CD4-positive, alpha-beta memory T cell (primary cell): ENCODE measurements at regions not wholly inside any gene's neighbourhood (a gene's known extent, or its start where the extent isn't known, plus 50 kb on each side); places are given as distances from the start of the nearest gene placed in this dataset.

ENCODE experiments used
- CTCF ChIA-PET: fragments of 350-600 bp; sonication (Branson Sonifier 250); formaldehyde crosslinking; loops from one replicate; lab custom pipeline; 2021; ENCODE audit warnings: inconsistent platforms; ENCODE audit not compliant: partially characterized antibody; lab: Charles Lee
- POLR2A ChIA-PET: fragments of 350-600 bp; sonication (Branson Sonifier 250); formaldehyde crosslinking; loops from one replicate; lab custom pipeline; 2021; ENCODE audit not compliant: partially characterized antibody; lab: Charles Lee
- DNase-seq, 5 donors: peaks; one replicate each; pipeline versions ENCODE4 v3.0.0 to v3.0.0-alpha.2; 2020 to 2022; ENCODE audit warnings: mixed read lengths in 1 of 5
- H3K27ac ChIP-seq: one replicate; pipeline ENCODE4 v1.7.0; 2013; ENCODE audit warnings: low read depth, low read length
- H3K27me3 ChIP-seq: 2 replicates; pipeline ENCODE4 v1.7.0; 2013; ENCODE audit warnings: mild to moderate bottlenecking, low read length, moderate library complexity; ENCODE audit not compliant: insufficient read depth
- H3K36me3 ChIP-seq: 2 replicates; pipeline ENCODE4 v1.7.0; 2013; ENCODE audit warnings: mild to moderate bottlenecking, low read length, moderate library complexity; ENCODE audit not compliant: insufficient read depth
- H3K4me1 ChIP-seq: 2 replicates; pipeline ENCODE4 v1.7.0; 2013; ENCODE audit warnings: mild to moderate bottlenecking, low read length, moderate library complexity; ENCODE audit not compliant: insufficient read depth
- H3K4me3 ChIP-seq, 2 donors: one replicate each; pipeline ENCODE4 v1.7.0; 2013; ENCODE audit warnings: low read length in 2 of 2, mild to moderate bottlenecking in 1 of 2
- H3K9me3 ChIP-seq, 2 donors: one replicate each; pipeline ENCODE4 v1.7.0; 2013; ENCODE audit warnings: low read length in 2 of 2, control low read depth in 1 of 2; ENCODE audit not compliant: control insufficient read depth in 1 of 2
- H3K27ac Mint-ChIP-seq, 7 donors: one replicate each; pipeline ENCODE4 v1.8.0; 2020 to 2021; ENCODE audit warnings: mixed read lengths in 7 of 7, mild to moderate bottlenecking in 6 of 7, inconsistent platforms in 3 of 7, moderate library complexity in 3 of 7
- H3K27me3 Mint-ChIP-seq, 2 donors: one replicate each; pipeline ENCODE4 v1.8.0; 2020 to 2021; ENCODE audit warnings: mixed read lengths in 2 of 2
- H3K36me3 Mint-ChIP-seq, 2 donors: one replicate each; pipeline ENCODE4 v1.8.0; 2020 to 2021; ENCODE audit warnings: mixed read lengths in 2 of 2, inconsistent platforms in 1 of 2, mild to moderate bottlenecking in 1 of 2
- H3K4me1 Mint-ChIP-seq, 4 donors: one replicate each; pipeline ENCODE4 v1.8.0; 2020 to 2021; ENCODE audit warnings: mixed read lengths in 4 of 4, mild to moderate bottlenecking in 1 of 4
- H3K4me3 Mint-ChIP-seq, 8 donors: one replicate each; pipeline ENCODE4 v1.8.0; 2020 to 2021; ENCODE audit warnings: mixed read lengths in 8 of 8, mild to moderate bottlenecking in 7 of 8, moderate library complexity in 6 of 8, inconsistent platforms in 3 of 8
- H3K9me3 Mint-ChIP-seq, 8 donors: one replicate each; pipeline ENCODE4 v1.8.0; 2020 to 2021; ENCODE audit warnings: mixed read lengths in 8 of 8, mild to moderate bottlenecking in 5 of 8, inconsistent platforms in 3 of 8, moderate library complexity in 1 of 8
- intact Hi-C: fragments of 100-400 bp; cut with micrococcal nuclease; formaldehyde crosslinking; loops from one replicate; pipeline ENCODE4 v1.15.1; 2023

GRCh38 chr20:10828180-10828579, 154.4 kb upstream of the JAG1 start:
- H3K4me3 Mint-ChIP-seq: no peak overlapping the region
- H3K36me3 Mint-ChIP-seq: no peaks in the 10 kb centered on the region
- no peak overlapping the region for H3K27ac Mint-ChIP-seq
- POLR2A ChIA-PET: no interaction called here
- CTCF ChIA-PET: no interaction called here
- DNase-seq: no peak
- no peak overlapping the region for H3K4me3 ChIP-seq
- no peaks in the 10 kb centered on the region for H3K4me1 Mint-ChIP-seq
- no peak overlapping the region for H3K27ac ChIP-seq
- peaks cover 2% of the 10 kb centered on the region in 2 donors for H3K27me3 Mint-ChIP-seq
- no peaks in the 10 kb centered on the region for H3K27me3 ChIP-seq
- intact Hi-C loops: no loop called here
- no peaks in the 10 kb centered on the region for H3K4me1 ChIP-seq
- H3K36me3 ChIP-seq: no peaks in the 10 kb centered on the region
- no peaks in the 10 kb centered on the region for H3K9me3 ChIP-seq
- H3K9me3 Mint-ChIP-seq: peaks cover 0 to 4% (median 0%) of the 10 kb centered on the region in 8 donors

DNA sequence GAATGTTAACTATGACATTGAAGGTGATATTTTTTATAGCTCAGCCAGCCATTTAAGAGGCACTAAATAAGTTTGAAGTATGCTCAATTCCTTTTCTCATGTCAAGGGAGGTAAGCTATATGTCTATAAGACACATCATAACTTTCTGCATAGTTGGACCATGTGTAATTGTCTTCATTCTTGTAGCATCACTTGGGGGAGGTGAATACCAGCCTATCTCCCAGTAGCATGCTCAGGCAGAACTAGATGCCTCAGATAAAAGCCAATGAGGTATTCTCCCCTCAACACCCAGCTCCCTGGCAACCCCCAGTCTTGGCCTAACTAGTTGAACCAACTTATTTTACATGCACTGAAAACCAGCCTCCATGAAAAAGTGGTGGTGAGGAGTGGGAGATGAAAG, 158.3 kb upstream of the JAG1 start:
- Mint-ChIP-seq H3K36me3 (no peaks in the 10 kb centered on the region), H3K4me1 (no peaks in the 10 kb centered on the region), H3K4me3 (no peak overlapping the region), H3K9me3 (peaks cover 0 to 2% (median 0%) of the 10 kb centered on the region in 8 donors), H3K27ac (no peak overlapping the region), H3K27me3 (peaks cover 2 to 6% of the 10 kb centered on the region in 2 donors)
- Histone ChIP-seq H3K4me3 (no peak overlapping the region), H3K27me3 (no peaks in the 10 kb centered on the region), H3K9me3 (no peaks in the 10 kb centered on the region), H3K27ac (no peak overlapping the region), H3K36me3 (no peaks in the 10 kb centered on the region), H3K4me1 (no peaks in the 10 kb centered on the region)
- ChIA-PET POLR2A (no interaction called here), CTCF (no interaction called here)
- no peak for DNase-seq
- intact Hi-C loops: no loop called here

DNA sequence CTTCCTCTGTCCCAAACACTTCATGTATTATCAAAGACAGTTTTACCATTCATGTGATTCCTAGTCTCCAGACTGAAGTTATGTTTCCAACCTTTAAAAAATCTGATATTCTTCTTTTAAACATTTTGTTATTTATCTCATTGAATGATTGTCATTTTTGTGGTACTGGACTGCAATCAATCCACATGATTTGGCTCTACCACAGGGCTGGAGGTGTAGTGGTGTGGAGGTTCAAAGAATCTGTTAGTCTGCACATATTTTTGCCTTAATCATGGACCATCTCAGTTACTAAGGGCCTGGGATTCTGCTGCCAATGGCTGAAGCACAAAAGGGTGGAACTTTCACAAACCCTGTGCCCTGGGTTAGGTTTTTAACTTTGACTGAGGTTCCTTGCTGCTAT, 164.1 kb upstream of the JAG1 start:
- H3K36me3 Mint-ChIP-seq: no peaks in the 10 kb centered on the region
- POLR2A ChIA-PET: no interaction called here
- H3K36me3 ChIP-seq: no peaks in the 10 kb centered on the region

GRCh38 chr20:10842116-10842515, 168.3 kb upstream of the JAG1 start:
- no peaks in the 10 kb centered on the region for H3K27me3 Mint-ChIP-seq
- Histone ChIP-seq H3K36me3 (no peaks in the 10 kb centered on the region), H3K4me1 (no peaks in the 10 kb centered on the region), H3K27ac (no peak overlapping the region), H3K27me3 (no peaks in the 10 kb centered on the region), H3K4me3 (no peak overlapping the region), H3K9me3 (no peaks in the 10 kb centered on the region)
- intact Hi-C loops: no loop called here
- ChIA-PET POLR2A (no interaction called here), CTCF (no interaction called here)
- no peaks in the 10 kb centered on the region for H3K36me3 Mint-ChIP-seq
- no peak overlapping the region for H3K4me3 Mint-ChIP-seq
- H3K27ac Mint-ChIP-seq: no peak overlapping the region
- DNase-seq: no peak
- peaks cover 0 to 17% (median 9%) of the 10 kb centered on the region in 8 donors for H3K9me3 Mint-ChIP-seq
- no peaks in the 10 kb centered on the region for H3K4me1 Mint-ChIP-seq

More for the DNA sequence above, 164.1 kb upstream of the JAG1 start:
- H3K27me3 ChIP-seq: no peaks in the 10 kb centered on the region
- no peak overlapping the region for H3K27ac Mint-ChIP-seq
- H3K9me3 ChIP-seq: no peaks in the 10 kb centered on the region
- no peak overlapping the region for H3K27ac ChIP-seq
- intact Hi-C loops: no loop called here
- CTCF ChIA-PET: no interaction called here
- no peak overlapping the region for H3K4me3 Mint-ChIP-seq
- no peak for DNase-seq
- H3K27me3 Mint-ChIP-seq: peaks cover 0 to 4% of the 10 kb centered on the region in 2 donors
- H3K4me3 ChIP-seq: no peak overlapping the region
- H3K4me1 Mint-ChIP-seq: no peaks in the 10 kb centered on the region
- H3K9me3 Mint-ChIP-seq: peaks cover 0 to 16% (median 7%) of the 10 kb centered on the region in 8 donors
- no peaks in the 10 kb centered on the region for H3K4me1 ChIP-seq

- no peaks in the 10 kb centered on the region for H3K9me3 ChIP-seq
- no peaks in the 10 kb centered on the region for H3K4me1 ChIP-seq
- no peak overlapping the region for H3K27ac Mint-ChIP-seq
- no peak overlapping the region for H3K4me3 Mint-ChIP-seq
- no peaks in the 10 kb centered on the region for H3K36me3 Mint-ChIP-seq
- H3K27me3 Mint-ChIP-seq: no peaks in the 10 kb centered on the region
- H3K36me3 ChIP-seq: no peaks in the 10 kb centered on the region
- H3K27me3 ChIP-seq: no peaks in the 10 kb centered on the region
- no peak overlapping the region for H3K27ac ChIP-seq
- CTCF ChIA-PET: no interaction called here
- intact Hi-C loops: no loop called here
- DNase-seq: no peak
- H3K9me3 Mint-ChIP-seq: peaks cover 0 to 17% (median 9%) of the 10 kb centered on the region in 8 donors
- H3K4me3 ChIP-seq: no peak overlapping the region
- POLR2A ChIA-PET: no interaction called here
- H3K4me1 Mint-ChIP-seq: no peaks in the 10 kb centered on the region
Measured at GRCh38 chr20:10843146-10843711, 169.4 kb upstream of the JAG1 start.

DNA sequence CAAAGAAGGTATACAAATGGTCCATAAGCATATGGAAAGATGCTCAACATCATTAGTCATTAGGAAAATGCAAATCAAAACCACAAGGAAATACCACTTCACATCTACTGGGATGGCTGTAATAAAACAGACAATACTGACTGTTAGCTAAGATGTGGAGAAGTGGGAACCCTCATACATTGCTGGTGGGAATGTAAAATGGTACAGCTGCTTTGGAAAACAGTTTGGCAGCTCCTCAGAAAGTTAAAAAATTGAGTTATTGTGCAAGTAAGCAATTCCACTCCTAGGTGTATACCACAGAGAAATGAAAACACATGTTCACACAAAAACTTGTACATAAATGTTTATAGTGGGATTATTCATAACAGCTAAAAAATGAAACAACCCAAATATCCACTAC, 173.0 kb upstream of the JAG1 start:
- intact Hi-C loops: no loop called here

GRCh38 chr20:10848810-10849370, 175.1 kb upstream of the JAG1 start:
- POLR2A ChIA-PET: no interaction called here
- peaks cover 0 to 2% of the 10 kb centered on the region in 2 donors for H3K27me3 Mint-ChIP-seq
- H3K27me3 ChIP-seq: no peaks in the 10 kb centered on the region
- H3K36me3 ChIP-seq: no peaks in the 10 kb centered on the region
- peaks cover 0 to 6% (median 0%) of the 10 kb centered on the region in 8 donors for H3K9me3 Mint-ChIP-seq
- H3K27ac ChIP-seq: no peak overlapping the region
- H3K4me1 ChIP-seq: no peaks in the 10 kb centered on the region
- CTCF ChIA-PET: no interaction called here
- H3K4me1 Mint-ChIP-seq: no peaks in the 10 kb centered on the region
- DNase-seq: no peak
- no peaks in the 10 kb centered on the region for H3K36me3 Mint-ChIP-seq
- no peak overlapping the region for H3K4me3 ChIP-seq
- no peaks in the 10 kb centered on the region for H3K9me3 ChIP-seq
- H3K4me3 Mint-ChIP-seq: no peak overlapping the region
- no peak overlapping the region for H3K27ac Mint-ChIP-seq
- intact Hi-C loops: no loop called here

More for the DNA sequence above, 173.0 kb upstream of the JAG1 start:
- CTCF ChIA-PET: no interaction called here
- Mint-ChIP-seq H3K27me3 (no peaks in the 10 kb centered on the region), H3K4me1 (no peaks in the 10 kb centered on the region), H3K9me3 (peaks cover 0 to 9% (median 6%) of the 10 kb centered on the region in 8 donors), H3K4me3 (no peak overlapping the region), H3K36me3 (no peaks in the 10 kb centered on the region), H3K27ac (no peak overlapping the region)
- Histone ChIP-seq H3K27me3 (no peaks in the 10 kb centered on the region), H3K36me3 (no peaks in the 10 kb centered on the region), H3K4me3 (no peak overlapping the region), H3K27ac (no peak overlapping the region), H3K9me3 (no peaks in the 10 kb centered on the region), H3K4me1 (no peaks in the 10 kb centered on the region)
- POLR2A ChIA-PET: no interaction called here
- no peak for DNase-seq
